T47D (cell line): ENCODE measurements at regions not wholly inside any gene's neighbourhood (a gene's known extent, or its start where the extent isn't known, plus 50 kb on each side); places are given as distances from the start of the nearest gene placed in this dataset.
"Not testable (repeated sequence)": the region's sequence is repeated elsewhere in the genome, so short reads cannot be mapped to it uniquely, and the experiment has no call there.

Experiments
- DNase-seq, 2 experiments: peaks; one replicate each; pipeline versions ENCODE4 v3.0.0 to v3.0.0-alpha.2; 2011 to 2012; ENCODE audit warnings: low read depth in 1 of 2, low spot score in 1 of 2
- JUND ChIP-seq: IDR thresholded peaks from 2 replicates; pipeline ENCODE4 v1.6.1; 2012; ENCODE audit warnings: low read depth
- in situ Hi-C: cut with HindIII; loops from 2 replicates; pipeline ENCODE4 v1.10.0; 2016; ENCODE audit warnings: low sequenced_read_pairs, low pct_unique_long_range_greater_than_20kb

GRCh38 chr16:35208001-35208935 lies 1748.9 kb downstream of the TP53TG3F start:
- TF ChIP-seq JUND: no peak
- in situ Hi-C loops: no loop called here
- DNase-seq: peak in 1 of 2 experiments; percentile 66

- in situ Hi-C loops: no loop called here
- TF ChIP-seq JUND: no peak
- no peak for DNase-seq
Observed at GRCh38 chr16:35210681-35211433, 1751.4 kb downstream of the TP53TG3F start.

- no peak for TF ChIP-seq JUND
- no peak for DNase-seq
- in situ Hi-C loops: no loop called here
Observed at GRCh38 chr16:35214840-35215239, 1755.4 kb downstream of the TP53TG3F start.

- DNase-seq: peak in 1 of 2 experiments; percentile 12
- no peak for TF ChIP-seq JUND
- in situ Hi-C loops: no loop called here
Observed at GRCh38 chr16:35215287-35215686, 1755.9 kb downstream of the TP53TG3F start.

GRCh38 chr16:35216261-35216660 lies 1756.8 kb downstream of the TP53TG3F start:
- DNase-seq, in situ Hi-C loops: not testable (repeated sequence)

GRCh38 chr16:35221482-35222185 lies 1762.2 kb downstream of the TP53TG3F start:
- no peak for DNase-seq
- TF ChIP-seq JUND: no peak
- in situ Hi-C loops: no loop called here

- in situ Hi-C loops: no loop called here
- no peak for TF ChIP-seq JUND
- DNase-seq: no peak
Observed at GRCh38 chr16:35234679-35235078, 1775.3 kb downstream of the TP53TG3F start.

GRCh38 chr16:35239561-35239960 lies 1780.1 kb downstream of the TP53TG3F start:
- DNase-seq: peak in 1 of 2 experiments; percentile 50
- TF ChIP-seq JUND: no peak
- in situ Hi-C loops: no loop called here

- in situ Hi-C loops: no loop called here
- DNase-seq: no peak
- no peak for TF ChIP-seq JUND
Observed at GRCh38 chr16:35249051-35249450, 1789.6 kb downstream of the TP53TG3F start.

- TF ChIP-seq JUND: no peak
- in situ Hi-C loops: no loop called here
- DNase-seq: peak in 1 of 2 experiments; percentile 31
Observed at GRCh38 chr16:35252356-35252936, 1793.0 kb downstream of the TP53TG3F start.

- no peak for TF ChIP-seq JUND
- in situ Hi-C loops: no loop called here
- DNase-seq: peak in 1 of 2 experiments; percentile 4
Observed at GRCh38 chr16:35255186-35255803, 1795.9 kb downstream of the TP53TG3F start.

- DNase-seq: no peak
Observed at GRCh38 chr16:35255816-35256215, 1796.4 kb downstream of the TP53TG3F start.

More at GRCh38 chr16:35255816-35256215, 1796.4 kb downstream of the TP53TG3F start:
- TF ChIP-seq JUND: no peak
- in situ Hi-C loops: no loop called here
